RWPE2 (cell line): ENCODE measurements at regions not wholly inside any gene's neighbourhood (a gene's known extent, or its start where the extent isn't known, plus 50 kb on each side); places are given as distances from the start of the nearest gene placed in this dataset.
A peak's percentile ranks its signal among the peaks of the same experiment; 100 is the strongest.

Source experiments
- ATAC-seq: fragments of 200-7000 bp; cut with Tn5 transposase; 3 replicates; pipeline ENCODE4 v1.9.1; 2021; ENCODE audit warnings: low read depth
- DNase-seq: peaks from one replicate; pipeline ENCODE4 v3.0.0-alpha.2; 2020; ENCODE audit warnings: low spot score
- H3K27ac ChIP-seq: fragments of 450-650 bp; 2 replicates; pipeline ENCODE4 v1.5.1; 2017; ENCODE audit warnings: mild to moderate bottlenecking; ENCODE audit not compliant: poor library complexity, severe bottlenecking
- H3K27me3 ChIP-seq: fragments of 250-450 bp; sonication (Bioruptor Pico); 2 replicates; pipeline ENCODE4 v1.5.1; 2021; ENCODE audit warnings: mild to moderate bottlenecking, moderate library complexity; ENCODE audit not compliant: insufficient read depth, poor library complexity, severe bottlenecking
- H3K36me3 ChIP-seq: fragments of 250-450 bp; sonication (Bioruptor Pico); 2 replicates; pipeline ENCODE4 v1.5.1; 2020; ENCODE audit warnings: low read depth, mild to moderate bottlenecking, moderate library complexity
- H3K4me1 ChIP-seq: fragments of 250-450 bp; sonication (Bioruptor Pico); 2 replicates; pipeline ENCODE4 v1.5.1; 2021; ENCODE audit warnings: mild to moderate bottlenecking, moderate library complexity; ENCODE audit not compliant: insufficient read depth, poor library complexity, severe bottlenecking
- H3K4me3 ChIP-seq: fragments of 250-450 bp; sonication (Bioruptor Pico); 2 replicates; pipeline ENCODE4 v1.5.1; 2021; ENCODE audit warnings: mild to moderate bottlenecking, moderate library complexity; ENCODE audit not compliant: severe bottlenecking
- H3K9me3 ChIP-seq: fragments of 250-450 bp; sonication (Bioruptor Pico); 2 replicates; pipeline ENCODE4 v1.5.1; 2021; ENCODE audit warnings: mild to moderate bottlenecking, moderate library complexity; ENCODE audit not compliant: severe bottlenecking
- CTCF ChIP-seq: fragments of 450-650 bp; IDR thresholded peaks from one replicate; pipeline ENCODE4 v1.5.1; 2017; ENCODE audit warnings: mild to moderate bottlenecking, moderate library complexity; ENCODE audit not compliant: poor library complexity, severe bottlenecking

- H3K27ac ChIP-seq = no peak overlapping the region
- ATAC-seq (no peak), DNase-seq (no peak)
- TF ChIP-seq CTCF = no peak
- H3K27me3 ChIP-seq = peaks cover 7% of the 10 kb centered on the region
- H3K9me3 ChIP-seq = no peaks in the 10 kb centered on the region
- H3K4me1 ChIP-seq = no peaks in the 10 kb centered on the region
- H3K36me3 ChIP-seq = no peaks in the 10 kb centered on the region
- H3K4me3 ChIP-seq = no peak overlapping the region
These were observed 1237.4 kb upstream of the TMPRSS15 start for GRCh38 chr21:19640964-19641363.

DNA sequence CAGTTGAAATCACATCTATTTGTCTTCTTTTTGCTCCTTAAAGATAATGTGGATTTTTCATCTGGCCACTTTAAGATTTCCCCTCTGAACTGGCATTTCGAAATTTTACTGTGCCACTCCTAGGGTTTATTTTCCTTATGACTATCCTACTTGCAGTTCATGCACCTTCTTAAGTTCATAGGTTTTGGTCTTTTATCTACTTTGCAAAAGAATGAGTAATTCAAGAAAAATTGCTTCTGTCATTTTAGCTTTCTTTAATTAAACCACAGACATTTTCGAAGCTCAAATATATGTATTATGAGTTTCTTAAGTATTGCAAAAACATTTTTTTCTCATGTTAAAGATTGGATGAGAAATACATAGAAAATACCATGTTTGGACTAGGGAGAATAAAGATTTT is 1244.8 kb upstream of the TMPRSS15 start:
- H3K27me3 ChIP-seq = peaks cover 3% of the 10 kb centered on the region
- H3K4me1 ChIP-seq = no peaks in the 10 kb centered on the region
- no peak overlapping the region for H3K4me3 ChIP-seq
- H3K9me3 ChIP-seq = no peaks in the 10 kb centered on the region
- DNase-seq (no peak), ATAC-seq (peak; percentile 33; the same call in 1 of the 3 replicates)
- TF ChIP-seq CTCF = no peak
- no peak overlapping the region for H3K27ac ChIP-seq
- no peaks in the 10 kb centered on the region for H3K36me3 ChIP-seq

DNA sequence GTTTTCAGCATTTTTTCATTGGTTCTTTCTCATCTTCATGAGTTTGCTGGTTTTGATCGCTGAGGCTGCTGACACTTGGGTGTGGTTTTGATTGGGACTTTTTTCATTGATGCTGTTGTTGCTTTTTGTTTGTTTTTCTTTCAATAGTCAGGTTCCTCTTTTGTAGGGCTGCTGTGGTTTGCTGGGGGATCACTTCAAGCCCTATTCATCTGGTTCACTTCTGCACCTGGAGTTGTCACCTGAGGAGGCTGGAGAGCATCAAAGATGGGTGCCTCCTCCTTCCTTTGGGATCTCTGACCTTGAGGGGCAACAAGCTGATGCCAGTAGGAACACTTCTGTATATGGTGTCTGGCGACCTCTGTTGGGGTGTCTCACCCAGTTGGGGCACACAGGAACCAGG is 1279.9 kb upstream of the TMPRSS15 start:
- TF ChIP-seq CTCF = no peak
- Histone ChIP-seq H3K4me3 (no peak overlapping the region), H3K27ac (no peak overlapping the region), H3K9me3 (no peaks in the 10 kb centered on the region), H3K36me3 (no peaks in the 10 kb centered on the region), H3K27me3 (no peaks in the 10 kb centered on the region), H3K4me1 (no peaks in the 10 kb centered on the region)
- DNase-seq (no peak), ATAC-seq (no peak)

- Histone ChIP-seq H3K36me3 (no peaks in the 10 kb centered on the region), H3K4me3 (no peak overlapping the region), H3K4me1 (no peaks in the 10 kb centered on the region), H3K27ac (no peak overlapping the region), H3K27me3 (no peaks in the 10 kb centered on the region), H3K9me3 (no peaks in the 10 kb centered on the region)
- ATAC-seq = no peak
- TF ChIP-seq CTCF = no peak
- no peak for DNase-seq
These were observed 1280.7 kb upstream of the TMPRSS15 start for GRCh38 chr21:19684328-19684727.

DNA sequence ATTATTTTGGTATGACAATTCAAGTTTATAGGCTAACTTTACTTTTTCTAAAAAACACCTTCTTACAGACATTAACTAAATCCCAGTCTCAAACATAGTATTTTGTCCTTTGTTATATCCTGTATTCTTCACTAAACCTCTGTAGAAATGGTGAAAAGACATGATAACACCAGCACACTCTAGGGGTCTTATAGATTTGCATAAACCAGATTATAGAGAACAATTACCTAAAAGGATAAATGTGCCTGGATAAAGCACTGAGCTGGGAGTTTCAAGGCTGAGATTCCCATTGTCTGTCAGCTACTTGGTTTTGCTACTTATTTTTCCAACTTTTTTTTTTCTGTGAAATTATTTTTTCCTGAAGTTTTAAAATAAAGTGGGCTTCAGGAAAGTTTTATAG is 1288.6 kb upstream of the TMPRSS15 start:
- no peaks in the 10 kb centered on the region for H3K9me3 ChIP-seq
- TF ChIP-seq CTCF = no peak
- no peak overlapping the region for H3K4me3 ChIP-seq
- H3K36me3 ChIP-seq = no peaks in the 10 kb centered on the region
- H3K4me1 ChIP-seq = no peaks in the 10 kb centered on the region
- no peak for ATAC-seq
- peaks cover 3% of the 10 kb centered on the region for H3K27me3 ChIP-seq
- no peak for DNase-seq
- no peak overlapping the region for H3K27ac ChIP-seq
